ENCODE measurements at regions not wholly inside any gene's neighbourhood (a gene's known extent, or its start where the extent isn't known, plus 50 kb on each side); places are given as distances from the start of the nearest gene placed in this dataset.

DNA sequence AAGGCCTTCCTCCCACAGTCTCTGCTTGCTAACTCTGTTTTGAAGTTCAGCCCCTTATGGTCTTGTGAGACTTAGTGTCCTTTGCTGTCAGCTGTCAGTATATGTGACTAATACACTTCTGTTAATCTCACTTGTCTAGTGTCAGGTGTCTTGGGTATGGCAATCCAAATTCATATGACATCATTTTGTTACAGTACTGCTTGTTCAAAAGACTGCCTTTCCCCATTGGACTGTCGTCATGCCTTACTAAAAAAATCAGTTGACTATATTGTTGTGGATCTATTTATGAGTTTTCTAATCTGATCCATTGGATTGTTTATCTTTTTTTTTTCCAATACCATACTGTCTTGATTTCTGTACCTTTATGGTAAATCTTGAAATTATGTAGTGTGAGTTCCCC, 611.4 kb upstream of the HS6ST1 start:
- peak in 1 of 2 donors; percentile 6 for DNase-seq

DNA sequence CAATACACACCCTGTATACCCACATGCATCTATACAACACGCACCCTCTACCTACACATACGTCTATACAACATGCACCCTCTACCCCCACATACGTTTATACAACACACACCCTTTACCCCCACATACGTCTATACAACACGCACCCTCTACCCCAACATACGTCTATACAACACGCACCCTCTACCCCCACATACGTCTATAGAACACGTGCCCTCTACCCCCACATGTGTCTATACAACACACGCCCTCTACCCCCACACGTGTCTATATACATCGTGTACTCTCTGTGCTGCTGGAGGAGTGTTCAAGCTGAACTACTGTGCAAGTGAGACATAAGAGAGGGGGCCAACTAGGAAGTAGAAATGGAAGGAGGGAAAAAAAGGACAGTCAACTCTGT, 621.7 kb upstream of the HS6ST1 start:
- DNase-seq: no peak

DNA sequence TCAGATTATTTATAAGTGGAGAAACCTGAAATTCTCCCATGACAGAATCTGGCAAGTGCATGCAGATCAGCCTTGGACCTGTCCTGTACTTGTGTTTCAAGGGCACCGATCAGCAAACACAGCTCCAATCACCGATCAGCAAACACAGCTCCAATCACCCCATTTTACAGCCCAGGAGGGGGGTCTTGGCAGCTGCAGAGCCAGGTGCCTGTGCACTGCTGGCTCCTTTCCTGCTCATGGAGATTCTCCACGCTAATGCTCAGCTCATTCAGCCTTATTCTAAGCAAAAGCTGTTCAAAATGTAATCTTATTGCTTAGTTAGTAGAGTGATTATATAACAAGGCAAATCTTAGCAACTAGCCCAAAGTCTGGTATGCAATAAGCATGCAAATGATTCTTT, 623.1 kb upstream of the HS6ST1 start:
- DNase-seq: no peak

DNA sequence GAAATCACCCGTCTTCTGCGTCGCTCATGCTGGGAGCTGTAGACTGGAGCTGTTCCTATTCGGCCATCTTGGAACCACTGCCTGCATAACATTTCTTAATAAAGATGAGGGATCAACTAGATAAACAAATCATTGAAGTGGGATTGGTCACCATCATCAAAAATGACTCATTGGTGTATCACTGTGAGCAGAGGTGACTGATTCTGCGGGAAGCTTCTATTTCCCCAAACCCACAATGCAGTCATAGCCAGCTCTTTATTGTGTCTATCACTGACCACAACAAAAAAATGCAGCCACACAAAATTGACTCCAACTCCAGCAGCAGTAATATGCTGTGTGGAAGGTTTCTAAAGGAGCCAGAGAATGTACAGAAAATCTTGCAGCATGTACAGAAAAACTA, 630.7 kb upstream of the HS6ST1 start:
- no peak for DNase-seq

DNA sequence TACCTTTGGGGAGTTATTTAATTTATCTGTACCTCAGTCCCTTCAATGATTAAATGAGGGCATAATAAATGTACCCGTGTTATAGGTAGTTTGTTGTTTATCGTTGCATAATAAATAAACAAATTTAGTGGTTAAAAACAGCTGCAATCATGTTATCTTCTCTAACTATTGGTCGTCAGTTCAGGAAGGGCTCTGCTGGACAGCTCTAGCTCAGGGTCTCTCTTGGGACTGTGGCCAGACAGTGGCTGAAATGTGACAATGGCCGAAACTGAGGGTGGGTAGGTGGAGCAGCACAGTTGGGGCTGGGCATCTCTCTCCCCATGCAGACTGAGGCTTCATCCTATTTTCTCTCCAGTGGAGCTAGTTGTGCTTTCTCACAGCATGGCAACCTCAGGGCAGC, 632.1 kb upstream of the HS6ST1 start:
- no peak for DNase-seq

DNA sequence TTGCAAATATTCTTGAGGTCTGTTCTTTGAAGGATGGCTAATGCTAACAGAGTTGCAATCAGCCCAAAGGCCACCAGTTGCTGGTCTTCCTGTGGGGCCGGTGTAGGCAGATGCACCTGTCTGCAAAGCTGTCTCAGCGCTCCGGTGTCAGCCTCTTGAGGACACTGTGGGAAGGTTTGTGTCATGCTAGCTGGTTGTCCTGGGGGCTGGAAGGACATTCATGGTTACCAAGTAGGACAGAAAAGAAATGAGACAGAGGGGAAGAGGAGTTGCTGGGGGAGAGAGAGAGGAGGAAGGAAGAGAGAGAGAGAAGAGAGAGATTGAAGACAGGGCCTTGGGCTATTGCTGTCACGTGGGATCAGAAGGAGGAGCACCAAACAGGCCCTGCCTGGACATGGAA, 639.6 kb upstream of the HS6ST1 start:
- DNase-seq: no peak

DNA sequence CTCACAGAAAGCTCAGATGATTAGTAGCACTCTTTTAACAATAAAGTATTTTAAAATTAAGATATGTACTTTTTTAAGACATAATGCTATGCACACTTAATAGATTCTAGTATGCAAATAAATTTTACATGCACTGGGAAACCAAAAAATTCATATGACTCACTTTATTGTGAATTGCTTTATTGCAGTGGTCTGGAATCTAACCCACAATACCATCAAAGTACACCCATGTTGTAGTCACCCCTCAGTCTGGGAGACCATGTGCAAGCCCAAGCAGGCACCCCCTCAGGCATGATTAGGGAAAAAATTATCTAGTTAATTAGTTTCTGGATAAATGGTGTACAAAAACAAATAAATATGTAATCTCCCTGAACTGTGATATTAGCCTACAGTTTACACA, 649.0 kb upstream of the HS6ST1 start:
- no peak for DNase-seq

DNA sequence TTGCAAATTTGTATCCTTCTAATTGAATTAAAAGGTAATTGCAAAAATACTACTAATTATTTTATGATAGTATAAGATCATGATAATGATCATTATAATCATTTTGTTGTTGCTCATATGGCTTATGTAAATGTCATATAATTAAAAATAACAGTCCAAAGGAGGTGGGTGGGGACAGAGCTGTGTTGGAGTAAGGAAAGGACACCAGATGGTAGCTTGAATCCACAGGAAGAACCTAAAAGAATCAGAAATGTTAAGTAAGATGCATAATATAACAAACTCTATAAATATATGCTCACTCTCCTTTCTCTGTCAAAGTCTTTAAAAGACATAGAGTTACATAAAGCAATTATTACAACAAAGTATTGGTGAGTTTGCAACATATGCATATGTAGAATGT, 650.7 kb upstream of the HS6ST1 start:
- DNase-seq: no peak

DNA sequence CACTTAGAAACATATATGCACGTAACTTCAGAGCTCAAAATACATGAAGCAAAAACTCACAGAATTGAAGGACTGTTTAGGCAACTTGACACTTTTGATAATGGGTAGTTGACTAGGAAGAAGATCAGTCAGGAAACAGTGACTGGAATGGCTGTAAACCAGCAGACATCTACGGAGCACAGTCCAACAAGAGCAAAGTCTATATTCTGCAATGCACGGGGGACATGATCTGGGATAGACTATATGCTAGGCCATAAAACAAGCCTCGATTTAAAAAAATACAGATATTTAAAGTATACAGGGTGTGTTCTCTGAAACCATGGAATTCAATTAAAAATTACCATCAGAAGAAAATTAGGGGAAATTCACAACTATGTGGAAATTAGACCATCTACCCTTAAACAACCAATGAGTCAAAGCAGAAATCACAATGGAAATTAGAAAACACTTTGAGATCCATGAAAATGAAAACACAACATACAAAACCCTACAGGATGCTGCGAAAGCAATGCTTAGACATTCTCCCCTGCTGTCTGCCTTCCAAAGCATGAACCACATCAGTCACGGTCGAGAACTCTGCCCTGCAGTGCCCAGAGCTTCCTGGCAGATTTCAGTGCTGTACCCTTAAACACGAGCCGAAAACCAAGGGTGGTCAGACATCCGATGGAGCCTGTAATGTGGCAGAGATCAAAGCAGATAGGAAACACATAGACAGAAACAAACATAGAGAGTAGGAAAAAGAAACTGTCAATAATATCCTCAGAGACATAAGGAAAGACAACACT, 651.9 kb upstream of the HS6ST1 start:
- DNase-seq: no peak

DNA sequence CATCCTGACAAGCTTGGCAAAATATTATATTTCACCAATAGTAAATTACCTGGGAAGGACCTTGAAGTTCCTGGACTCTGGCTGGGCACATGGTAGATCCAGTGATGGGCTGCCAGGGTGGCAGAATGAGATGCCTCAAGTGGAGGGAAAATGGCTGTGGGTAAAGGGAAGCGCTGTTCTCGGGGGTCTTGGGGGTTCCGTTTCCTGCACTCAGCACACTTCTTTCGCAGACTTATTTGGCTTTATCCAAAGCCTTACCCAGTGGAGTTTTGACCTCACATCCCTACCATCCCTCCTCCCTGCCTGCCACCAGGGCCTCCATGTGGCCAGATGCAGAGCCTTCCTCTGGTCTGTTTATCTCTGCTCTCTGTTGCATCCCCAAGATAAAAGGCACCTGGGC, 654.9 kb upstream of the HS6ST1 start:
- DNase-seq: no peak

DNA sequence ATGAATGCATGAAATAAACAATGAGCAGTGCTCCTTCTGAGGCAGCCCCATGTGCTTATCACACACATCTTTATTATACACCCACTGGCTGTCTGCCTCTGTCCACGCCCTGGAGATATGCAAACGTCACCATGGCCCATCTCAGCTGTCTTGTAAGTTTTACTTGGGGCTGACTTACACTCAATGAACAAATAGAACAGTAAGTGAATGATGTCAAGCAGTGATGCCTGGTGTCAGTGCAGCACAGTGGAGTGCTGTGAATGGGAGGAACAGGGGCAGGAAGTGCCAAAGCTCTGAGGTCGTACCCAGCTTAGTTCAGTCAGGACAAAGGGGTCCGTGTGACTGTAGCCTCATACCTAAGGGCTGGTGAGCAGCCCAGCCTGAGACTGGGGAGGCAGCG, 659.5 kb upstream of the HS6ST1 start:
- no peak for DNase-seq

DNA sequence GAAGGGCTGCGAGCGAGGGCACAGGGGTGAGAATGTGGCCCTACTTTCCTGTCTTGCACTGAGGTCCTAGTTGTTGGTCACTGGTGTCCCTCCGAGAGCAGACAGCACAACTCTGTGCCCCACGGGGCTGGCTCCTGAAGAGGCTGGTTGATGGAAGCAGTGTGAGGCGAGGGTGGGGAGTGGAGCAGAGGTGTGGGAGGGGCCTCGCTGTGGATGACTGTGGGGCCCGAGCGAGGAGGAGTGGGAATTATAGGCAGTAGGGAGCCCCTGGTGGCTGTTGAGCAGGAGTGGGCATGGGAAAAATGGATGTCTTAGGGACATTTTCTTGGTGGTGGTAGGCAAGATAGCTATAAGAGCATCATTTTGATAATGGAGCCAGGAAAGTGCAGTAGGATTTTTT, 660.5 kb upstream of the HS6ST1 start:
- DNase-seq: no peak

DNA sequence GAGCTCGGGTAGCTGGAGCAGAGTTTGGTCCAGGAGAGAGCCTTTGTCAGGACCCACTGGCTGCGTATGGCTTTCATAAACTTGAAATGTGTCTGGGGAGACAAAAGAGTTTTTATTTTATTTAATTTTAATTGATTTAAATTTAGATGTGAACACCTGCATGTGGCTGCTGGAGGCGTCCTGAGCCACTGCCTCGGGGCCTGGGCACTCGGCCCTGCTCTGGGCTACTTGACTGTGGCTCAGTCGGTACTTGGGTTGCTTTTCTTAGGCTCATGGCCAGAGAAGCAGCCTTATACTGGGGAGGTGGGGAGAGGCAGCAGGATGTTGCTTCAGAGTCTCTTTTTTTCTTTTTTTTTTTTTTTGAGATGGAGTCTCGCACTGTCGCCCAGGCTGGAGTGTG, 661.8 kb upstream of the HS6ST1 start:
- DNase-seq: no peak

DNA sequence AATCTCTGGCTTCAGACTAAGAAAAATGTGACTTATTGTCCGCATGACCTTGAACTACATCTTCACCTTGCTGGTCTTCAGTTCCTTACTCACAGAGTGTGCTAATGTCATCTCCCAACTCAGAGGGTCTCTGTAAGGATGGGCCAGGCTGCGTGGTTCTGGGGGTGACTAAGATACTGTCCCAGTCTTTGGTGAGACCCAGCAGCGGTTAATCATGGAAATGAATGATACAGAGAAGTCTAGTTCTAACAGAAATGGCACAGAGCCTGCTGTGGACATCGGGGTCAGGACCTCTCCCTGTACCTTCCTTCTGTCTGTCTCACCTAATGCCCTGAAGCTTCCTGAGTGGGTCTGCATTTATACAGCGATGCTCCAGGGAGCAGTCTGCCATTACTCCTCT, 662.7 kb upstream of the HS6ST1 start:
- DNase-seq: no peak

DNA sequence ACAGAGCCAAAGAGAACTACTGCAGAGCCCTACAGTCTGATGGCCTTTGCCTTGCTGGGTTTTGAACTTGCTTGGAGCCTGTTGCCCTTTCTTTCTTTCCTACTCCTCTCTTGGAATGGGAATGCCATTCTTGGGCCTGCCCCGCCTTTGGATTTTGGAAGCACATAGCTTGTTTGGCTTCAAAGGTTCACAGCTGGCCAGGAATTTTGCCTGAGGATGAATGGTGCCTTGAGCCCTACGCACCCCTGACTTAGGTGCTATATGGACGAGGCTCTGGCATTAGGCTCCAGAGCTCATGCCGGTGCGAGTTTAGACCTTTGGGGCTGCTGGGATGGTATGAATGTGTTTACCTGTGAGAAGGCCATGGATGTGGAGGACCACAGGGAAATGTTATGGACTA, 663.3 kb upstream of the HS6ST1 start:
- no peak for DNase-seq

DNA sequence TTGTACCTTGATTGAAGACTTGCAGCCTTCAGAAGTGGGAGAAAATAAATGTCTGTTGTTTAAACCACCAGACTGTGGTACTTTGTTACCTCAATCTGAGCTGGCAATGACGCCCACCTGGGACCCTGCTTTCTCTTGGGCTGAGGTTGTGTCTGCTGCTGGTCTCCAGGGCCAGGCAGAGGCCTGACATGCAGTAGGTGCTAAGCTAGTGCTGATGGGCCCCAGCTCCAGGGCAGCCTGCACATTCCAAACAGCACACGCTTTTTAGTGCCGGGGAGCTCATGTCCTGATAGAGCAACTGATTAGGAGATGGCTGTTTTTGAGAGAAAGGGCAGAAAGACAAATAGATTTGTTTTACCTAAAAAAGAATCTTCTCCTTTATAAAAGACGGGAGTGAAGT, 664.0 kb upstream of the HS6ST1 start:
- no peak for DNase-seq

DNA sequence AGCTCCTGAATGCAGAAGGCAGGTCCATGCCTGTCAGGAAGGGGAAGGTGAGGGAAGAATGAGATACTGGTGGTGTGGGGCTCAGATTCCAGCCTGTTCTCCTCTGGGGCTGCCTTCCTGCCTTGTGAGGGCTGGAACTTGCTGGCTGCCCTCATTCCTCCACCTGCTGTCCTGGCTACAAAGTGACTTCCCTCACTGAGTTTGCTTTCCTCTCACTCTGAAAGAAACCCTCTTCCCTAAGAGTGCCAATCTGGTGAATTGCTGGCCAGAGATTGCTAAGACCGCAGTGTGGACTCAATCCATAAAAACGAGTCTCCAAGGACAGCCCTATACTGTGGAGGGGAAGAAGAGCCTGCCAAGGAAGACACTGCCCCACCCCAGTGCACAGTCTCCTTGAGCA, 664.4 kb upstream of the HS6ST1 start:
- no peak for DNase-seq

DNA sequence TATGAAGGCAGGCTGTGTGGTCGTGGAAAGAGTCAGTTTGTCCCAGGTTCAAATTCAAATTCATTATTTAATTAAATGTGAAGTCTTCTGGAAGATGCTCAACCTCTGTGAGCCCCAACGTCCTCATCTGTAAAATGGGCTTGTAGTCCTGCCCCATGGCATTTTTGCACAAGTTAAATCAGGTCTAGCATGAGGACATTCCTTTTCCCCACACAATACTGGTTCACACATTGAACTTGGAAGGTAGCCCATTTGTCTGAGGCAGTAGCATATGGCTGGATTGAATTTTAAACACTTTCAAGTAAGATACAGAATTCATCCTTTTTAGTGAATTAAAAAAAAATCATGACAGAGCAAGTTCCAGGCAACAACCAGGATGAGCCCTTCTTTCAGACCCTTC, 665.4 kb upstream of the HS6ST1 start:
- no peak for DNase-seq

DNA sequence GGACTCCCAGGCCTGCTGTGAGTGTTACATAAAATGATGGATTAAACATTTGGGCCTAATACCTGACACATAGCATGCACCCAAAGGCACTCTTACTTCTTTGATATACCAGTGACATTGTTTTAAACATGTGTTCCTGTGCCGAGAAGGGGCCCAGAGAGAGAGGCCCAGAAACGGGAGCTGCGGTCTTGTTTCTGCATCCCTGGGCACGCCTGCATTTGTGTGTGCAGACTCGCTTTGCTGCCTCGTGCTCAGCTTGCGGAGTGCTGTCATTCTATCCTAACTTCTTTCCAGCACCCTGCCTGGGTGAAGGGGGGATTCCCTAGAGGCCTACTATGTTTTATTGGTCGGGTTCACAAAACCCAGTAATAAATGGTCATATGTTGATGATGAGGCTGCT, 666.2 kb upstream of the HS6ST1 start:
- DNase-seq: no peak

DNA sequence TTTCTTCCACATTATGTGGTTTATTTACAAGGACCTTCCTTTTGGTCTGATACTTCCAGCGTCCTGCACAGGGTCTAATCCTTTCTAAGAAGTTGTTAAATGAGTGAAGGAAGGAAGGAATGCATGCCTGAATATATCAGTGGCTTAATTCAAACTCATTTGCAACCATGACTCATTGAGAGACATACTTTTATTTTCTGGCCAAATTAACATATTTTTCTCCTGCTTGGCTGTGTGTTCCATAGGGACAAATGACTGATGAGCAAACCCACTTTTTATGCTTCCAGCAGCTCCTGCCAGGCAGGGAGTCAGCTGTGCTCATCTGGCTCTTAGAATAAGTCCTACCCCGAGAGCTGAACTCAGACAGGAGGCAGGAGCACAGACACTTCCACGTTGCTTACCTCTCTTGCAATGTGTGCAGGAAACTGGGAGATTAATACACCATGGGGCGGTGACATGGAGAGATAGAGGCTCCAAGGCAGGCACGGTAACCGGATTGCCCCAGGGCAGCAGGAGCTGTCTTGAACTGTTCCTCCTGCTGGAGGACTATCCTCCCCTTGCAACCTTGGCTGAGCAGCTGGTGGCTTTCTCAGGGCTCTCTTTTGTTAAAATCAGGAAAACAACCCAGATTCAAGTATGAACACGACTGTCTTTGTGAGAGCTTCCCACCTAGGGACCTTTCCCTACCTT, 667.5 kb upstream of the HS6ST1 start:
- no peak for DNase-seq

DNA sequence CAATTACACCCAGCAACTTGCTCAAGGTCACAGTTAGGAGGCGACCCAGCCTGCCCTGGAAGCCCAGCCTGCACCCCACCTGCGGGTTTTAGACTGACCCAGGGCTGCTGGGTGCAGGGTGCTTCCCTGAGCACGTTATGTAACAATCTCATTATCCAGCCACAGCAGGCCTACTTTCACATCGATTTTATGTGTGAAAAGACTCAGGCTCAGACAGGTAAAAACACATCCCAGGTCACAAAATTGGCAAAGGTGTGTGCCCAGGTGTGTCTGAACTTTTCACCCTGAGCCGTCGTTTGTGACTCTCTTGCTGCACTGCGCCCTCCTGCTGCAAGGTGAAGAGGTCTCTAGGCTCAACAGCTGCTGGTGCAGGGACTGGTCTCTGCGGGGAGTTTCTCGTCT, 668.2 kb upstream of the HS6ST1 start:
- DNase-seq: no peak

DNA sequence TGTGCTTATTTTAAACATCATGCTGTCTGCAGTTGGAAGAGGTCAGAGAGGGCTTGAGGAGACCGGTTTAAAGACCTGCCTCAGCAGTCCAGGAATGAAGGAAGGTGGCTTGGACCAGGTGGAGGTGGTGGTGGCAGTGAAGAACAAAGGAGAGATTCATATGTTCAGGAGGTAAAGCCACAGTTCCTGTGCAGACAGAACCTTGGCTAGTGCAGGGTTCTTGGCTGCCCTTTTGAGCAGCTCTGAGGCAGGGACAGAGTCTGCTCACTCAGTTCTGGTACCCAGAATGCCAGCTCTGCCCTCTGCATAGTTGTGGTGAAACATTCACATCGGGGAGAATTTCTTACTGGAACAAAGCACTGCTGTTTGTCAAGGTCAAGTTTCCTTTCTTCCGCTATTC, 669.7 kb upstream of the HS6ST1 start:
- no peak for DNase-seq

DNA sequence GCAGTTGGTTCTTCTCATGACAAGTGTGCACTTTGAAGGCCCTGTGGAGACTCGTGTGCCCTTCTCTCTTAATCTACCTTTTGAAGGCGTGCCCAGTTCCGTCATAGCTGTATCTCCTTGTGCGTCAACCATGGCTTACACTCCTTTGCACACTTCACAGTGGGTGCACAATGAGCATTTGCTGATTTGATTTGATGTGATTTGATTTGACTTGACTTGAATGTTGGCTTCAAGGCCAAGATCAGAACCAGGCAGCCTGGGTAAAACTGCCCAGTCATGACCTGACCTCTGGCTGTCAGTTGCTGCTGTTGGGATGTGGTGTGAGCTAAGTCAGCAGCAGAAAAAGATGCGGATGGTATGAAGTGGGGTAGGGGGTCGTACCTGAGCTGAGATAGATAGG, 670.3 kb upstream of the HS6ST1 start:
- DNase-seq: no peak

DNA sequence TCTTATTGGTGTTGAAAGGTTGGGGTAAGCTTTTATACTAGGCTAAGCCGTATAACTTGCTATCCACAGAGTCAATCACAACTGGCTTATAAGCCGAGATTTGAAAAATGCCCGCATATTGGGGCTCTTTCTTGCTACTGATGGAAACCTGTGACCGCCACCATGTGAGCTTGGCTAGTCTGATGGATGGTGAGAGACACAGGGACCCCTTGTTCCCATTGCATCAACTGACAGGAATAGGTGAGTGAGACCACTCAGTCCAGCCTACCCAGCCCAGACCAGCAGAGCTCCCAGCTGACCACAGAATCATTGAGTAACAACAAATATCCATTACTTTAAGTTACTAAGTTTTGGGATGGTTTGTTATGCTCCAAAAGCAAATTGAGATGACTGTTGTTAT, 676.4 kb upstream of the HS6ST1 start:
- DNase-seq: no peak

DNA sequence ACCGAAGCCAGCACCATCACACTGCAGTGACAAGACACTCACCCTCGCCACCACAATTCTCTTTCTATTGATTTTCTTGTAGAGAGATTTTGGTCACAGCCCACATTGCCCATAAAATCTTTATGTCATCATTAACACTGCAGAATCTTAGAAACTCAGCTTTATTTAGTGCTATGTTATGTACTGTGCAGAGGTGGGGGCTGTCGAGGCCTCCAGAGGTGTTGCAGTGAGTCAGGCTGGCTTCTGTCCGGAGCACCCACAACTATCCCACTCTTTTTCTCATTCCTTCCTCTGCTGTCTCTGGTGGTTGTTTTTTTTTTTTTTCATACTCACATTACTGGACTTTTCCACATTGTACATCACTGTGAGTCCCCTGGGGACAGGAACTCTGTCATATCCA, 677.4 kb upstream of the HS6ST1 start:
- no peak for DNase-seq
